ENCODE measurements at regions not wholly inside any gene's neighbourhood (a gene's known extent, or its start where the extent isn't known, plus 50 kb on each side); places are given as distances from the start of the nearest gene placed in this dataset.

DNA sequence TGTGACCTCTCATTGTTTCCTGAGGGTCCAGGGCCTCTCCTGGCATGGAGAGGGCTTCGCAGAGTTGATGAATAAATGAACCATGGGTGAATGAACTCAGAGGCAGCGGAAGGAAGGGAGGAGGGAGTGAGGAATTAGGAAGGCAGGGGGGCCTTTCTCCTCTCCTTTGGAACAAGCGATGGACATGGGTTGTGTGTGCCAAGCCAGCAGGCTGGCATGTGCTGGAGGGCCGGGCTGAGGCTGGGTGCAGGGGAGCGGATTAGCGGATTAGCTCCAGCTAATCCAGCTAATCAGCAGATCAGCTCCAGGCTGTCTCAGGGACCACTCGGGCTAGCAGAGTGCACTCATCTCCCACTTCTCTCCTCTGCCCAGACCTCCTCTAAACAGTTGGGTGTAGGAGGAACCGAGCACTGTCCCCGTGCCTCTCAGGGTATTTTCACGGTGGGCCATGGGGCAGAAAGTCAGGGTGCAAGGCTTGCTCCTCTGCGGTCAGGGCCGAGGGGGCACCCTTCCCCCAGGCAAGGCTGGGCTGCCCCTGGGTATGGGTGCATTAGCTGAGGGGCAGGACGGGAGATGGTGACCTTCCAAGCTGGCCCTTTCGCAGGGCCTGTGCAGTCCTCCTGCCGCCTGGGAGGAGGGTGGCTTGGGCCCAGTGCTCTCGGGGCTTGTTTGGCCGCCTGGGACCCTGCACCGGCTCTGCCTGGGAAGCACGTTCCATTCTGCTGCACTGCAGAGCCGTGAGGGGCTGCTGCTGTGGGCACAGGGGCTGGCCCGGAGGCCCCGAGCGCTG, 120.3 kb upstream of the B3GAT1 start:
- H3K27me3 ChIP-seq, result peaks cover 0 to 79% (median 6%) of the 10 kb centered on the region in 9 donors
- no peaks in the 10 kb centered on the region for H3K4me1 ChIP-seq

DNA sequence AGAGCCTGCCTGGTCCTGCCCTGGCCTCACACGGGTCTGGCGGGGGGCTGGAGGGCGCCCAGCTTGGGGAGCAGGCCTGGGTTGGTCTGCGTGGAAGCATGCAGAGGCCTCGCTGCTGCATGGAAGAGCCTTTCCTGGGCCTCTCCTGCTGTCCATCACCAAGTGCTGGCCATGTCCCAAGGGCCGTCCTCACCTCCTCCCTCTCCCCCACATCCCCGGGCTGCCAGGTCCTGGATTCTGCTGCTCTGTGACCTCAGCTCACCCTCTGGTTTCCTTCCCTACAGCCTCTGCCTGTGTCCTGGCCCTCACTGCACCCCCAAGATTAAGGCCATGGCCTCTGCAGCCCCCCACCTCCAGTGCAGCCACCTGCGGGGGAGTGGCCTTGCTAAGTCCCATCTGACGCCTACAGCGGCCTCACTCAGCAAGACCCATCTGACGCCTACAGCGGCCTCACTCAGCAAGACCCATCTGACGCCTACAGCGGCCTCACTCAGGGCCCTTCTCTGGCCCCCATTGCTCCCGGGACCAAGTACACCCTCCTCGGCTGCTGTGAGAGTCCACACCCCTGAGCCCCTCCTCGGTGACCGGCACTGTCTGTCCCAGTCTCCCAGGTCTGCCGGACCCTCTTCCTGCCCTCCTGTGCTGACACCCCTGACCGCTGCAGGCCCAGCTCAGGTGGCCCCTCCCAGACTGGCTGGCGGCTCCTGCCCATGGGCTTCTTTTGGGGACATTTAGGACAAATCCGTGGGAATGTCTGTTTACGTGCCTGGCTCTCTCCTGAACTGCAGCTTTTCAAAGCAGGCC, 119.5 kb upstream of the B3GAT1 start:
- H3K27ac ChIP-seq, result no peak overlapping the region
- ATAC-seq (peak in 3 of 4 donors; percentile 45 to 76 (median 61)), DNase-seq (peak in 4 of 5 donors; percentile 18 to 50 (median 36))
- WGBS, 4 donors, result 65 to 68% (median 67%) methylated on average over 22 to 23 of the region's 23 CpGs
- intact Hi-C loops (cut with DNase I), result loop anchor here in 1 of 10 donors (5.0 kb wide), 1 partner anchor 49 kb away; no protein-coding TSS in a partner anchor
- H3K4me3 ChIP-seq, result no peak overlapping the region
- no peaks in the 10 kb centered on the region for H3K9me3 ChIP-seq
- peaks cover 0 to 71% (median 6%) of the 10 kb centered on the region in 9 donors for H3K27me3 ChIP-seq
- no peak for TF ChIP-seq POLR2A (IDR thresholded peaks at IDR 0.05)
- no peaks in the 10 kb centered on the region for H3K4me1 ChIP-seq
- H3K36me3 ChIP-seq, result no peaks in the 10 kb centered on the region

More for the DNA sequence above, 120.3 kb upstream of the B3GAT1 start:
- intact Hi-C loops (cut with DNase I), result loop anchor here in 1 of 10 donors (5.0 kb wide), 1 partner anchor 50 kb away; no protein-coding TSS in a partner anchor
- no peak overlapping the region for H3K27ac ChIP-seq
- H3K4me3 ChIP-seq, result no peak overlapping the region
- TF ChIP-seq, protein P1, sequence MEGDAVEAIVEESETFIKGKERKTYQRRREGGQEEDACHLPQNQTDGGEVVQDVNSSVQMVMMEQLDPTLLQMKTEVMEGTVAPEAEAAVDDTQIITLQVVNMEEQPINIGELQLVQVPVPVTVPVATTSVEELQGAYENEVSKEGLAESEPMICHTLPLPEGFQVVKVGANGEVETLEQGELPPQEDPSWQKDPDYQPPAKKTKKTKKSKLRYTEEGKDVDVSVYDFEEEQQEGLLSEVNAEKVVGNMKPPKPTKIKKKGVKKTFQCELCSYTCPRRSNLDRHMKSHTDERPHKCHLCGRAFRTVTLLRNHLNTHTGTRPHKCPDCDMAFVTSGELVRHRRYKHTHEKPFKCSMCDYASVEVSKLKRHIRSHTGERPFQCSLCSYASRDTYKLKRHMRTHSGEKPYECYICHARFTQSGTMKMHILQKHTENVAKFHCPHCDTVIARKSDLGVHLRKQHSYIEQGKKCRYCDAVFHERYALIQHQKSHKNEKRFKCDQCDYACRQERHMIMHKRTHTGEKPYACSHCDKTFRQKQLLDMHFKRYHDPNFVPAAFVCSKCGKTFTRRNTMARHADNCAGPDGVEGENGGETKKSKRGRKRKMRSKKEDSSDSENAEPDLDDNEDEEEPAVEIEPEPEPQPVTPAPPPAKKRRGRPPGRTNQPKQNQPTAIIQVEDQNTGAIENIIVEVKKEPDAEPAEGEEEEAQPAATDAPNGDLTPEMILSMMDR (IDR thresholded peaks at IDR 0.05), result no peak
- TF ChIP-seq POLR2A (IDR thresholded peaks at IDR 0.05), result no peak
- no peak for ATAC-seq
- peak in 1 of 5 donors; percentile 4 for DNase-seq
- H3K9me3 ChIP-seq, result no peaks in the 10 kb centered on the region
- no peaks in the 10 kb centered on the region for H3K36me3 ChIP-seq
- 79 to 88% (median 85%) methylated on average over 19 to 23 of the region's 23 CpGs for WGBS, 4 donors

DNA sequence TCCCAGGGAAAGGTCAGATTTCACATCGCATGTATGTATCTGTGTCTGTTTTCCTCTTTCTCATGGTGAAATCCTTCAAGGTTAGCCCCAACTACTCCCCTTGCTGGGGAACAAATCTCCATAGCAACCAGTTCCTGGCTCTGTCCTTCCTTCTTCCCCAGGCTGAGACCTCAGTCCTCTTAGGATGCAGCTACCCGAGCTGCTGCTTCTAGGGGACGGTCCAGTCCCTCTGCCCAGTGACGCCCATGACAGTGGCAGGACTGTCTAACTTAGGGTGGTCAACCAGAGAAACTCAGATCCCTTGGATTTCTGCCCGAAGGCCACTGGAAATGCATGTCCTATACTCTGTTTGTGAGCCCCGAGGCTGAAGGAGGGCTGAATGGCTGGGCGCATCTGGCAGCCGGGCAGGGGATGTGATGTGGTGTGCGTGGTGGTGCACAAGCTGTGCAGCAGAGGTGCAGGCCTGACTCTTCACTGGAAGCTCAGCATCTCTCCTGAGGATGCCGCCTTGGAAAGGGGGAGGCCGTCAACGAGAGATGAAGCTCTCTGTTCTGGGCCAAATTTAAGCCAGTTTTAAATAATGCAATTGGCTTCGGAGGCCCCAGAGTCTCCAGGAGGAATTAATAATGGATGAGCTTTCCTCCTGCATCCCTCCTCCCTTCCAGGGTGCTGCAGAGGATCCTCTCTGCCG, 118.7 kb upstream of the B3GAT1 start:
- Histone ChIP-seq H3K4me3 (no peak overlapping the region), H3K9me3 (no peaks in the 10 kb centered on the region), H3K27me3 (peaks cover 0 to 71% (median 2%) of the 10 kb centered on the region in 9 donors), H3K4me1 (no peaks in the 10 kb centered on the region), H3K36me3 (no peaks in the 10 kb centered on the region), H3K27ac (no peak overlapping the region)
- no peak for ATAC-seq
- intact Hi-C loops (cut with DNase I), result loop anchor here in 1 of 10 donors (5.0 kb wide), 1 partner anchor 48 kb away; no protein-coding TSS in a partner anchor
- DNase-seq, result no peak
- 72 to 78% (median 75%) methylated on average over 14 of the region's 14 CpGs for WGBS, 4 donors
- TF ChIP-seq, protein P1 (IDR thresholded peaks at IDR 0.05), result no peak
- TF ChIP-seq POLR2A (IDR thresholded peaks at IDR 0.05), result no peak

DNA sequence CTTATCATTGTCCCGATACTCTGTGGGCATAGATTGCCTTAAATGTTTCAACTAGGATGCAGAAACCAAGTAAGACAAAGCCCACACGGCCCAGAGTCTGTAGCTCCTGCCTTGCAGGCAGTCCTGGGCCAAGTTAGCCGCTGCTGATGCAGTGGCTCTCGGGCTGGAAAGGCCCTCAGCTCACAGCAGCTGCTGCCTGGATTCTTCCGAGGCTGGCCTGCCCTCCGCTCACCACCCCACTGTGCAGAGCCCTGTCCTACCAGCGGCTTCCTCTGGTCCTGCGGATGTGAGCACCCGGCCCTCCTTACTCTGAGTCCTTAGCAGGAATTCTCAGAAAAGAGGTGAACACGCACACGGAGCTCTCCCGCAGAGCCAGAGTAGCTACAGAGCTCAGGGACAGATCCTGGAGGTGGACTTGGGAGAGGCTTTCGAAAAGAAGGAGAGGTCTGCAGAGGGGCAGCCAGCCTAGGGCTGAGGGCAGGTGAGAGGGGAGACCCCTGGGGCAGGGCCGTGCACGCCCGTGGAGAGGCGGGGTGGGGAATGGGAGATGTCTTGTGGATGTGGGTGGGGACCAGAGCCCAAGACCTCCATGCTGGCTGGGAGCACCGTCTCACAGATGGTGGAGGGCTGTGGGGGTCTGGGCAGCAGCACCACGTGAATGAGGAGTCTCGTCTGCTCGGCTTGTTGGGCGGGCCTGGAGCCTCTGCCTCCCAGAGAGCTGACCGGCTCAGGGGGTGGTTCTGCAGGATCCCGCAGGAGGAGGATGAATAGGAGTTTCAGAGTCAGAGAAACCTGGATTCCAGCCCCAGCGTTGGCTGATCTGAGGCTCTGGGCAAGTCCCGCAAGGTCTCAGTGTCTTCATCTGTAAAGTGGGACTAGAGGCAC, 117.4 kb upstream of the B3GAT1 start:
- Histone ChIP-seq H3K9me3 (no peaks in the 10 kb centered on the region), H3K27ac (no peak overlapping the region), H3K36me3 (no peaks in the 10 kb centered on the region), H3K4me3 (no peak overlapping the region), H3K27me3 (peaks cover 0 to 64% (median 2%) of the 10 kb centered on the region in 9 donors), H3K4me1 (no peaks in the 10 kb centered on the region)
- ATAC-seq (no peak), DNase-seq (peak in 2 of 5 donors; percentile 6 to 8)
- WGBS, 4 donors, result 67 to 79% (median 70%) methylated on average over 26 of the region's 26 CpGs
- TF ChIP-seq POLR2A (IDR thresholded peaks at IDR 0.05), result no peak
- TF ChIP-seq, protein P1 (IDR thresholded peaks at IDR 0.05), result no peak
- intact Hi-C loops (cut with DNase I), result loop anchor here in 1 of 10 donors (5.0 kb wide), 1 partner anchor 47 kb away; no protein-coding TSS in a partner anchor

All from heart left ventricle (tissue), 16 donors.